Esophagus muscularis mucosa (tissue), 3 donors: ENCODE measurements at regions not wholly inside any gene's neighbourhood (a gene's known extent, or its start where the extent isn't known, plus 50 kb on each side); places are given as distances from the start of the nearest gene placed in this dataset.

ENCODE experiments used
- CTCF ChIP-seq, 3 experiments: fragments of 200-600 bp in 2 of 3; fragments of 450-650 bp in 1 of 3; sonication (generic) in 2 of 3; IDR thresholded peaks; one replicate each; pipeline ENCODE4 v1.5.1; 2017 to 2019; ENCODE audit warnings: antibody characterized with exemption in 3 of 3, mild to moderate bottlenecking in 2 of 3, moderate library complexity in 1 of 3
- POLR2A ChIP-seq: fragments of 450-650 bp; IDR thresholded peaks from one replicate; pipeline ENCODE4 v1.6.1; 2017; ENCODE audit warnings: antibody characterized with exemption, moderate library complexity, mild to moderate bottlenecking, low read depth
- POLR2AphosphoS5 ChIP-seq, 2 donors: sonication (generic); formaldehyde crosslinking; IDR thresholded peaks; one replicate each; pipeline ENCODE4 v1.6.1; 2017; ENCODE audit warnings: antibody characterized with exemption in 2 of 2

DNA sequence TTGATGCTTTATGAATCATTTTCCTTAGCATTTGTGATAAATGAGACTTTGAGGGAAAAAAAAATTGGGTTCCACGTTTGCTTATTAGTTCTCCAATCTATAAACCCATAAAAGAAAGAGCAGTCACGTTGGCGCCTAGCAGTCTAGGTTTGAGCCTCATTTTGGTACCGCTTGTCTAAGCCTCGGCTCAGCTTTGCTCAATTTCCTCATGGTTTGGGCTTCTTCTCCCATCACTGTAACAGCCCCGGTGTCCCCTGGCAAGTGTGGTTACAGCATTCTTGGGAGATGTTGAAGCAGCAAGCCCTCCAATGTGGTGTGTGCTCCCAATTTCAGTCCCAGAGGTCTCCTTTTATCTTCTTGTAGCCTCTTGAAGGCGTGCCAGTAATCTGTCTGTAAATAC lies 578.4 kb downstream of the CDK5RAP2 start:
- TF ChIP-seq POLR2A = no peak
- no peak for TF ChIP-seq CTCF (IDR thresholded peaks at IDR 0.05)
- TF ChIP-seq POLR2AphosphoS5 (IDR thresholded peaks at IDR 0.05) = no peak
